Gastrocnemius medialis (tissue), 4 donors: ENCODE measurements at regions not wholly inside any gene's neighbourhood (a gene's known extent, or its start where the extent isn't known, plus 50 kb on each side); places are given as distances from the start of the nearest gene placed in this dataset.

Experiments
- CTCF ChIP-seq, 5 experiments: fragments of 450-650 bp in 3 of 5; fragments of 200-600 bp in 2 of 5; sonication (generic) in 2 of 5; IDR thresholded peaks in 4 of 5; conservative IDR thresholded peaks in 1 of 5; 1 replicate in 4 of 5; 2 replicates in 1 of 5; pipeline ENCODE4 v1.5.1; 2016 to 2019; ENCODE audit warnings: antibody characterized with exemption in 5 of 5, mild to moderate bottlenecking in 3 of 5, moderate library complexity in 3 of 5
- POLR2A ChIP-seq, 2 donors: fragments of 450-650 bp; IDR thresholded peaks; one replicate each; pipeline ENCODE4 v1.6.1; 2017; ENCODE audit warnings: antibody characterized with exemption in 2 of 2, mild to moderate bottlenecking in 2 of 2, moderate library complexity in 2 of 2

GRCh38 chr10:92792661-92793060, 55.7 kb upstream of the EXOC6 start:
- no peak for TF ChIP-seq POLR2A (IDR thresholded peaks at IDR 0.05)
- no peak for TF ChIP-seq CTCF (IDR thresholded peaks at IDR 0.05 in 4 of 5, conservative IDR thresholded peaks at IDR 0.05 in 1 of 5)
